A549 (cell line): ENCODE measurements at regions not wholly inside any gene's neighbourhood (a gene's known extent, or its start where the extent isn't known, plus 50 kb on each side); places are given as distances from the start of the nearest gene placed in this dataset.

Experiments used
- ATAC-seq, 2 experiments: fragments of 200-7000 bp in 1 of 2; fragments of >200 bp in 1 of 2; cut with Nextera tagmentation in 1 of 2; cut with Tn5 transposase in 1 of 2; 3 replicates each; pipeline versions ENCODE4 v1.8.0 to v1.9.1; 2018 to 2020; ENCODE audit warnings: mild to moderate bottlenecking in 1 of 2, moderate library complexity in 1 of 2
- CTCF ChIA-PET: fragments of 300-600 bp; sonication (Branson Sonifier 250); formaldehyde crosslinking; extraction: SDS; loops from one replicate; lab custom pipeline; 2021; ENCODE audit warnings: antibody characterized with exemption, inconsistent platforms; lab: Yijun Ruan, JAX
- POLR2A ChIA-PET: fragments of 350-600 bp; formaldehyde crosslinking; extraction: SDS; loops from one replicate; lab custom pipeline; 2021; ENCODE audit warnings: antibody characterized with exemption, inconsistent platforms; lab: Yijun Ruan, JAX
- DNase-seq, 2 experiments: peaks; one replicate each; pipeline versions ENCODE4 v3.0.0 to v3.0.0-alpha.2; 2011 to 2016; ENCODE audit warnings: low read depth in 1 of 2, low spot score in 1 of 2
- FAIRE-seq: peaks from 2 replicates; lab custom pipeline; 2011; peaks lifted over from hg19 to GRCh38; lab: Jason Lieb, UNC
- H3K27ac ChIP-seq, 2 experiments: fragments of >200 bp; sonication (Bioruptor Twin); formaldehyde crosslinking; 3 replicates each; pipeline ENCODE4 v1.5.1; 2016 to 2017
- H3K4me1 ChIP-seq: fragments of >200 bp; sonication (Bioruptor Twin); formaldehyde crosslinking; 3 replicates; pipeline ENCODE4 v1.6.1; 2016
- H3K4me2 ChIP-seq: fragments of >200 bp; sonication (Bioruptor Twin); formaldehyde crosslinking; 3 replicates; pipeline ENCODE4 v1.6.1; 2016
- H3K4me3 ChIP-seq: fragments of >200 bp; sonication (Bioruptor Twin); formaldehyde crosslinking; 3 replicates; pipeline ENCODE4 v1.5.1; 2016
- H3K9me3 ChIP-seq: fragments of >200 bp; sonication (Bioruptor Twin); formaldehyde crosslinking; 3 replicates; pipeline ENCODE4 v1.6.1; 2016
- BHLHE40 ChIP-seq: IDR thresholded peaks from 2 replicates; pipeline ENCODE4 v1.6.1; 2012; ENCODE audit warnings: low read depth, low read length, inconsistent platforms
- CBX2 ChIP-seq: fragments of 200-600 bp; sonication (generic); IDR thresholded peaks from 2 replicates; pipeline ENCODE4 v1.6.1; 2016; ENCODE audit warnings: low read depth, mild to moderate bottlenecking, borderline replicate concordance
- CBX8 ChIP-seq: fragments of 200-600 bp; sonication (generic); IDR thresholded peaks from 2 replicates; pipeline ENCODE4 v1.6.1; 2016
- CEBPB ChIP-seq, 2 experiments: fragments of >200 bp in 1 of 2; sonication (Bioruptor Twin) in 1 of 2; formaldehyde crosslinking in 1 of 2; IDR thresholded peaks; 2 replicates each; pipeline ENCODE4 v1.6.1; 2012 to 2016
- CHD2 ChIP-seq: fragments of 150-350 bp; IDR thresholded peaks from 2 replicates; pipeline ENCODE4 v1.6.1; 2014; ENCODE audit warnings: low read length; ENCODE audit not compliant: partially characterized antibody
- E2F6 ChIP-seq: IDR thresholded peaks from 2 replicates; pipeline ENCODE4 v1.6.1; 2012; ENCODE audit warnings: low read depth, borderline replicate concordance
- FOSB ChIP-seq: fragments of 250-450 bp; sonication (Bioruptor Pico); IDR thresholded peaks from 2 replicates; pipeline ENCODE4 v1.5.0; 2020; ENCODE audit warnings: mild to moderate bottlenecking, moderate library complexity
- GATA3 ChIP-seq: IDR thresholded peaks from 2 replicates; pipeline ENCODE4 v1.6.1; 2012; ENCODE audit warnings: borderline replicate concordance
- HES2 ChIP-seq: fragments of >200 bp; sonication (Bioruptor Twin); formaldehyde crosslinking; IDR thresholded peaks from 2 replicates; pipeline ENCODE4 v1.6.1; 2016
- HOXA7 ChIP-seq: fragments of 250-450 bp; sonication (Bioruptor Pico); IDR thresholded peaks from 2 replicates; pipeline ENCODE4 v1.5.0; 2020; ENCODE audit warnings: mild to moderate bottlenecking, moderate library complexity
- JUN ChIP-seq, 2 experiments: fragments of >200 bp; sonication (Bioruptor Twin); formaldehyde crosslinking; IDR thresholded peaks; 2 replicates in 1 of 2; 3 replicates in 1 of 2; pipeline ENCODE4 v1.6.1; 2016 to 2017
- KDM1A ChIP-seq: fragments of 200-600 bp; sonication (generic); IDR thresholded peaks from 2 replicates; pipeline ENCODE4 v1.6.1; 2016; ENCODE audit warnings: low read depth, mild to moderate bottlenecking
- MAFK ChIP-seq: fragments of 450-650 bp; IDR thresholded peaks from 2 replicates; pipeline ENCODE4 v1.6.1; 2014; ENCODE audit not compliant: partially characterized antibody
- NFE2L2 ChIP-seq: fragments of 150-350 bp; conservative IDR thresholded peaks from 2 replicates; pipeline ENCODE4 v1.6.1; 2014; ENCODE audit warnings: low read length
- NPAS2 ChIP-seq: fragments of 250-450 bp; sonication (Bioruptor Pico); IDR thresholded peaks from 2 replicates; pipeline ENCODE4 v1.8.0; 2022; ENCODE audit warnings: mild to moderate bottlenecking, moderate library complexity, borderline replicate concordance
- PHF8 ChIP-seq: fragments of 200-600 bp; sonication (generic); IDR thresholded peaks from 2 replicates; pipeline ENCODE4 v1.6.1; 2016; ENCODE audit warnings: low read depth, mild to moderate bottlenecking, antibody characterized with exemption, moderate library complexity, borderline replicate concordance
- POLR2A ChIP-seq: IDR thresholded peaks from 2 replicates; pipeline ENCODE4 v1.6.1; 2012; ENCODE audit warnings: mild to moderate bottlenecking, low read length
- POLR2AphosphoS2 ChIP-seq: conservative IDR thresholded peaks from 2 replicates; pipeline ENCODE4 v1.6.1; 2012; ENCODE audit warnings: low read length, improper control_type of control experiment, inconsistent platforms
- RAD21 ChIP-seq, 2 experiments: fragments of >200 bp in 1 of 2; sonication (Bioruptor Twin) in 1 of 2; formaldehyde crosslinking in 1 of 2; IDR thresholded peaks in 1 of 2; conservative IDR thresholded peaks in 1 of 2; 2 replicates in 1 of 2; 3 replicates in 1 of 2; pipeline ENCODE4 v1.6.1; 2012 to 2018; ENCODE audit warnings: inconsistent platforms in 1 of 2
- RARB ChIP-seq: fragments of 250-450 bp; sonication (Bioruptor Pico); IDR thresholded peaks from 2 replicates; pipeline ENCODE4 v1.8.0; 2021; ENCODE audit warnings: mild to moderate bottlenecking, moderate library complexity
- RCOR1 ChIP-seq: fragments of 150-350 bp; IDR thresholded peaks from 2 replicates; pipeline ENCODE4 v1.6.1; 2014; ENCODE audit warnings: antibody characterized with exemption, low read length, low read depth
- RFX5 ChIP-seq: fragments of 450-650 bp; IDR thresholded peaks from 2 replicates; pipeline ENCODE4 v1.7.1; 2014; ENCODE audit warnings: antibody characterized with exemption, mild to moderate bottlenecking, moderate library complexity
- RNF2 ChIP-seq: fragments of 200-600 bp; sonication (generic); IDR thresholded peaks from 2 replicates; pipeline ENCODE4 v1.6.1; 2016; ENCODE audit warnings: low read depth, mild to moderate bottlenecking, antibody characterized with exemption, moderate library complexity, borderline replicate concordance
- TFCP2L1 ChIP-seq: fragments of 250-450 bp; sonication (Bioruptor Pico); IDR thresholded peaks from 2 replicates; pipeline ENCODE4 v1.5.0; 2021; ENCODE audit warnings: mild to moderate bottlenecking
- USF2 ChIP-seq: fragments of 450-650 bp; IDR thresholded peaks from 2 replicates; pipeline ENCODE4 v1.6.1; 2014; ENCODE audit warnings: antibody characterized with exemption
- ZC3H11A ChIP-seq: fragments of 450-650 bp; IDR thresholded peaks from 2 replicates; pipeline ENCODE4 v1.6.1; 2014; ENCODE audit warnings: antibody characterized with exemption, mild to moderate bottlenecking
- ZFP36 ChIP-seq: fragments of 450-650 bp; IDR thresholded peaks from 2 replicates; pipeline ENCODE4 v1.6.1; 2014; ENCODE audit warnings: borderline replicate concordance; ENCODE audit not compliant: partially characterized antibody
- WGBS: methylation state at CpG from one replicate; pipeline ENCODE4 v1.1.6; 2017; ENCODE audit errors: missing lambda C conversion rate; 5-methylcytosine and 5-hydroxymethylcytosine counted together
- TF ChIP-seq, protein P1 (sequence below): fragments of >200 bp; sonication (Bioruptor Twin); formaldehyde crosslinking; IDR thresholded peaks from 3 replicates; pipeline ENCODE4 v1.5.1; 2016
- TF ChIP-seq, protein P2 (sequence below): fragments of 250-450 bp; sonication (Bioruptor Pico); IDR thresholded peaks from 2 replicates; pipeline ENCODE4 v1.5.0; 2020; ENCODE audit warnings: low read depth, mild to moderate bottlenecking, moderate library complexity

DNA sequence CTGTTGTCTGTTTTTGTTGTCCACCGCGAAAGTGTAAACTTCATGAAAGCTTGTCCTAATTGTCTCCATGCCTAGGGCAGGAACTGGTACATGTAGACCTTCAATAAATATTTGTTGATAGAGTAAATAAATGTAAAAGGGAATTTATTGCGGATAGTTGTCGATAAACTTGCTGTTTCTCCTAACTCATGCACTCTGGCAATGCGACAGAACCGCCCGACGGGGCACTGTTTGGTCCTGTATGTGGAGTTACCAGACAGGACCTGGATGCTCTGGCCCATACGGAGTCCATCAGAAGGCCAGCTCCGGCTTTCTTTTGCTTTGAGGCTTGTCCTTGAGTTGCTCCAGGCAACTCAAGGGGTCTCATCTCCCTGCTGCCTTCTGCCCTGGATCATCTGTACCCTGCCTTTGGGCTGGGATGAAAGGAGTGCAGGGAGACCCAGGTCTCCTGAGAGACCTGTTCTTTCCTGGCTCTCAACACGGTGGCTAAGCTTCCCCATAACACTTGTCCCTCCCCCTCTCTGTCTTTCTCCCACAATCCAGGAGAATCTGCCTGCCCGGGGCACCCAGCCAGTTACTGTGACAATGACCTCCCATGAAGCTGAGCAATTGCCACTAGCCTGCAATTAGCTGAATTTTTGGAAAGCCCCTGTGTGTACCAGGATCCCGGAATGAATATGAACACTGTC, 149.5 kb upstream of the PTCH1 start:
- ChIA-PET CTCF (no interaction called here), POLR2A (no interaction called here)
- no peak for FAIRE-seq
- no peak for TF ChIP-seq MAFK
- TF ChIP-seq NFE2L2, result no peak
- no peak for TF ChIP-seq CBX2
- TF ChIP-seq TFCP2L1 (CRISPR knock-in tag), result no peak
- no peak for TF ChIP-seq PHF8
- TF ChIP-seq HOXA7 (CRISPR knock-in tag), result no peak
- no peak for TF ChIP-seq BHLHE40
- no peak for TF ChIP-seq RAD21 (conservative IDR thresholded peaks at IDR 0.05 in 1 of 2, IDR thresholded peaks at IDR 0.05 in 1 of 2)
- TF ChIP-seq USF2, result no peak
- no peak for TF ChIP-seq RARB (CRISPR knock-in tag)
- no peak for TF ChIP-seq RNF2
- no peak for TF ChIP-seq CEBPB (IDR thresholded peaks at IDR 0.05)
- H3K4me1 ChIP-seq, result no peaks in the 10 kb centered on the region
- no peak; a peak in 1 of 6 replicates for ATAC-seq
- 65% methylated on average over 13 of the region's 13 CpGs for WGBS
- H3K27ac ChIP-seq, result no peak overlapping the region
- no peak overlapping the region for H3K4me3 ChIP-seq
- no peak overlapping the region for H3K4me2 ChIP-seq
- H3K9me3 ChIP-seq, result no peaks in the 10 kb centered on the region
- no peak for DNase-seq

DNA sequence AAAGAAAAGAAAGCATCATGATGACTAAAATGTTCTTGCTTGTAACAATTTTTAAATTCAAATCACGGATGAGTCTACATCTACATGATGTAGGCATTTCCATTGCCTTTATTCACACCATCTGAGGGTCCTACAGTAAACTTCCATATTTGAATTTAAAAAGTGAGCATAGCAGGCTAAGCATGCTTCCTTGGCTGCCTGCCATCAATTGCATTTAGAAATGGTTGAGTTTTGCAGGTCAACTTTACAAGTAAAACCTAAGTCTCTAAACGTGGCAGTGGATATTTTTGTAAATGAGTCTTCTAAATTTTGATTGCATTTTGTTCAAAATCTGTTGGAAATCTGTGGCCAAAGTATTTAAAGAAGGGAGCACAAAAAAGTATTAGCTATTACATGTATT, 136.5 kb upstream of the PTCH1 start:
- no peak for FAIRE-seq
- ChIA-PET POLR2A (no interaction called here), CTCF (interaction anchor here (1.1 kb wide), 1 partner anchor 16 kb away, joined by 4 read pairs; no protein-coding TSS in a partner anchor)
- no peak overlapping the region for H3K4me3 ChIP-seq
- ATAC-seq, result no peak
- H3K4me1 ChIP-seq, result no peaks in the 10 kb centered on the region
- 49% methylated on average over 2 of the region's 2 CpGs for WGBS
- H3K9me3 ChIP-seq, result no peaks in the 10 kb centered on the region
- TF ChIP-seq CBX2 (no peak), JUN (IDR thresholded peaks at IDR 0.05) (no peak), TFCP2L1 (CRISPR knock-in tag) (no peak), CBX8 (no peak), POLR2A (no peak), NPAS2 (CRISPR knock-in tag) (no peak), RFX5 (no peak), HOXA7 (CRISPR knock-in tag) (no peak), RNF2 (no peak), GATA3 (no peak), RAD21 (conservative IDR thresholded peaks at IDR 0.05 in 1 of 2, IDR thresholded peaks at IDR 0.05 in 1 of 2) (no peak)
- no peak for DNase-seq
- H3K4me2 ChIP-seq, result no peak overlapping the region
- no peak overlapping the region for H3K27ac ChIP-seq

- Histone ChIP-seq H3K4me3 (no peak overlapping the region), H3K9me3 (no peaks in the 10 kb centered on the region), H3K4me1 (no peaks in the 10 kb centered on the region), H3K4me2 (no peak overlapping the region), H3K27ac (no peak overlapping the region)
- FAIRE-seq (no peak), ATAC-seq (no peak; a peak in 1 of 6 replicates), DNase-seq (no peak)
- WGBS, result 28% methylated on average over 3 of the region's 3 CpGs
- POLR2A ChIA-PET, result no interaction called here
- CTCF ChIA-PET, result interaction anchor here (0.7 kb wide), 1 partner anchor 26 kb away, joined by 3 read pairs; no protein-coding TSS in a partner anchor
- TF ChIP-seq POLR2AphosphoS2 (no peak), ZFP36 (no peak), HES2 (no peak), NFE2L2 (no peak), FOSB (CRISPR knock-in tag) (no peak), CEBPB (IDR thresholded peaks at IDR 0.05) (no peak), CHD2 (no peak), BHLHE40 (no peak), CBX8 (no peak), ZC3H11A (no peak), RFX5 (no peak), E2F6 (no peak), RCOR1 (no peak), USF2 (no peak), KDM1A (no peak), POLR2A (no peak)
- TF ChIP-seq, protein P1, sequence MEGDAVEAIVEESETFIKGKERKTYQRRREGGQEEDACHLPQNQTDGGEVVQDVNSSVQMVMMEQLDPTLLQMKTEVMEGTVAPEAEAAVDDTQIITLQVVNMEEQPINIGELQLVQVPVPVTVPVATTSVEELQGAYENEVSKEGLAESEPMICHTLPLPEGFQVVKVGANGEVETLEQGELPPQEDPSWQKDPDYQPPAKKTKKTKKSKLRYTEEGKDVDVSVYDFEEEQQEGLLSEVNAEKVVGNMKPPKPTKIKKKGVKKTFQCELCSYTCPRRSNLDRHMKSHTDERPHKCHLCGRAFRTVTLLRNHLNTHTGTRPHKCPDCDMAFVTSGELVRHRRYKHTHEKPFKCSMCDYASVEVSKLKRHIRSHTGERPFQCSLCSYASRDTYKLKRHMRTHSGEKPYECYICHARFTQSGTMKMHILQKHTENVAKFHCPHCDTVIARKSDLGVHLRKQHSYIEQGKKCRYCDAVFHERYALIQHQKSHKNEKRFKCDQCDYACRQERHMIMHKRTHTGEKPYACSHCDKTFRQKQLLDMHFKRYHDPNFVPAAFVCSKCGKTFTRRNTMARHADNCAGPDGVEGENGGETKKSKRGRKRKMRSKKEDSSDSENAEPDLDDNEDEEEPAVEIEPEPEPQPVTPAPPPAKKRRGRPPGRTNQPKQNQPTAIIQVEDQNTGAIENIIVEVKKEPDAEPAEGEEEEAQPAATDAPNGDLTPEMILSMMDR, result no peak
- TF ChIP-seq, protein P2, sequence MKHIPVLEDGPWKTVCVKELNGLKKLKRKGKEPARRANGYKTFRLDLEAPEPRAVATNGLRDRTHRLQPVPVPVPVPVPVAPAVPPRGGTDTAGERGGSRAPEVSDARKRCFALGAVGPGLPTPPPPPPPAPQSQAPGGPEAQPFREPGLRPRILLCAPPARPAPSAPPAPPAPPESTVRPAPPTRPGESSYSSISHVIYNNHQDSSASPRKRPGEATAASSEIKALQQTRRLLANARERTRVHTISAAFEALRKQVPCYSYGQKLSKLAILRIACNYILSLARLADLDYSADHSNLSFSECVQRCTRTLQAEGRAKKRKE (CRISPR knock-in tag), result no peak
These were observed 133.9 kb upstream of the PTCH1 start for GRCh38 chr9:95650720-95651119.
